IPS-18c (cell line): ENCODE measurements at regions not wholly inside any gene's neighbourhood (a gene's known extent, or its start where the extent isn't known, plus 50 kb on each side); places are given as distances from the start of the nearest gene placed in this dataset.

Experiments used
- H3K4me3 ChIP-seq: 2 replicates; pipeline ENCODE4 v1.7.0; 2013; ENCODE audit warnings: low read depth, mild to moderate bottlenecking, low read length, moderate library complexity; ENCODE audit not compliant: insufficient read depth
- H3K9me3 ChIP-seq: one replicate; pipeline ENCODE4 v1.6.1; 2013; ENCODE audit warnings: mild to moderate bottlenecking, low read length, moderate library complexity; ENCODE audit not compliant: control insufficient read depth, insufficient read depth

DNA sequence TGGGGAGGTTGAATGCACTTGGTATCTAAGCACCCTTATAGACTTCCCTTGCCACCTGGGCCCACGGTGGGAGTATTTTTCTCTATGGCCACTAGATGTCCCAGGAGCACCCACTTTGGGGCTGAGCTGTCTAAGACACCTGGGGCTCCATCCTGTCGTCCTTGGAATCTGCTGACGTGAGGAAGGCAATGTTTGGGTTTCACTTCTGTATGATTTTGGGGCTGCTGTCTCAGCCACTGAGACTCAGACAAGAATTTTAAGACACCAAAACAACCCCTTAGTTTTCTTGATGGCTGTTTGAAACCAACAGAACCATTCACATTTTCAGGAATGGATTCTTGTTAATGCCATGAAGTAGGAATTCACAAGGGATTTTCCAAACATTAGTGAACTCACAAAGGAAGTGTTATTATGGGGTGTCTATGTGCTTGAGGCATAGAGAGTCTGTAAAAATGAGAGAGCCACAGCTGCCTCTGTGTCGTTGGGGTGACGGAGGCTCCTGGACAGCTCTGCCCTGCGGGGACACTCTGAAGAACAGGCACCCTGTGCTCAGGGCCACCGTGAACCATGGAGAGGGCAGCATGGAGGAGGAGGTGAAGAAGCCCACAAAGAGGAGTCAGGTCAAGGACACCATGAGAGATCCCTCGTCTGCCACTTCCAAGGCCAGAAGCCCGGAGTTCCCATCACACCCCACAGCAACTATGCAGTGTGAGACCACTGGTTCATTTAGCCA lies 106.8 kb upstream of the SPATA13 start:
- Histone ChIP-seq H3K4me3 (no peak overlapping the region), H3K9me3 (no peaks in the 10 kb centered on the region)

DNA sequence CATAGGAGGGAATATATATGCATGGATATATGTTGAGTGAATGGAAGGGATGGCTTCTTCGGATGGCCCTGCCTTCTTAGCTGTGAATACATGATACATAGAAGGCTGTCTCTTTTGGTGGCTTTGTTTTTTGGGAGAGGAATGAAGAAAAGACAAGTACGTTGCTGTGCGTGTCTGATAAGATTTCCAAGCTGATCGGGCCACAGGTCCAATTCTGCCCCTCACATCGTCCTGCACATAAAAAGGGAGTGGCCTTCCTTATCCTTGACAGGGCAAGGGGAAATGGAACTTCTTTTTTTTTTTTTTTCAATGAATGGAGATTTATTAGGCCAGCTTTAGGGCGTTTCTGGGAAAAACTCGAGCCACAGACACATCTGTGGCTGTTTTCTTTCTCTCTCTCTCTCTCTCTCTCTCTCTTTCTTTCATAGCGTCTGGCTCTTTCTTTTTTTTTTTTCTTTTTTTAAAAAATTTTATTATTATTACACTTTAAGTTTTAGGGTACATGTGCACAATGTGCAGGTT lies 103.8 kb upstream of the SPATA13 start:
- Histone ChIP-seq H3K4me3 (no peak overlapping the region), H3K9me3 (no peaks in the 10 kb centered on the region)

DNA sequence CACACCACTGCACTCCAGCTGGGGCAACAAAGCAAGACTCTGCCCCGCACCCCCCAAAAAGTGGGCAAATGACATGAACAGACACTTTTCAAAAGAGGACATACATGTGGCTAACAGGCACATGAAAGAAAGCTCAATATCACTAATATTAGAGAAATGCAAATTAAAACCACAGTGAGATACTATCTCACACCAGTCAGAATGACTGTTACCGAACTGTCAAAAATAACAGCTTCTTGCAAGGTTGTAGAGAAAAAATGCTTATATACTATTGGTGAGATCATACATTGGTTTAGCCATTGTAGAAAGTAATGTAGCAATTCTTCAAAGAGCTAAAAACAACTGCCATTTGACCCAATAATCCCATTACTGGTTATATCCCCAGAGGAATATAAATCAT lies 99.5 kb upstream of the SPATA13 start:
- Histone ChIP-seq H3K9me3 (no peaks in the 10 kb centered on the region), H3K4me3 (no peak overlapping the region)

DNA sequence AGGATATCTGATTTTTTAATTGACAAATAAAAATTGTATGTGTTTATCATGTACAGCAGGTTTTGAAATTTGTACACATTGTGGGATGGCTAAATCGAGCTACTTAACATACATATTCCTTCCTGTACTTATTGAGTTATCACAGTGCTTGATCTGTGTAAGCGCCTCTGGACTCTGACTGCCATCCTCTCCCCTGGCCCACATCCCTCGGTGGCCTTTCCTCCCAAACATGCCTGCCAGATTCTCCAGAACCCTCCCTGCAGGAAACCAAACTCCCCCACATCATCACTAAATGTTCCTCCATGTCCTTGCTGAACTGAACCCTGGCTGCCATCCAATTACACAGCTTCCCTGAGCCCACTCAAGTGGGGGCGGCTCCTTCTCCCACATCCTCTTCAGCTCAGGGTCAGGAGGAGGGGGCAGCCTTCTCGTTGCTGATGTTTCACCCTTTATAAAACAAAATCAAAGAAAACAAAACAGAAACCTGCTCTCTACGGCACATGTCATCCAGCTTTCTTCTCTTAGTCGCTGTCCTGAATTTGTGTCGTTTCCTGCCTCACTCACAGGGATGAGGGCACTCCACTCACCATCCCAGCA lies 97.1 kb upstream of the SPATA13 start:
- Histone ChIP-seq H3K4me3 (no peak overlapping the region), H3K9me3 (no peaks in the 10 kb centered on the region)

DNA sequence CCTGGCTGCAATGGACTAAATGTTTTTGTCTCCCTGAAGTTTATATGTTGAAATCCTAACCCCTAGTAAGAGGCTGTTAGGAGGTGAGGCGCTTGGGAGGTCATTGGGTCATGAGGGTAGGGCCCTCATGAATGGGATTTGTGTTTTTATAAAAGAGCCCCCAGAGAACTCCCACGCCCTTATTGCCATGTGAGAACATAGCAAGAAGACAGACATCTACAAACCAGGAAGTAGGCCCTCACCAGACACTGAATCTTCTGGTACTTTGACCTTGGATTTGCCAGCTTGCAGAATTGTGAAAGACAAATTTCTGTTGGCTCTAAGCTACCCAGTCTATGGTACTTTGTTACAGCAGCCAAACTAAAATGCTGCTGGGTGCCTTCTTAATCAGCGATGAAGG lies 96.1 kb upstream of the SPATA13 start:
- Histone ChIP-seq H3K4me3 (no peak overlapping the region), H3K9me3 (no peaks in the 10 kb centered on the region)

DNA sequence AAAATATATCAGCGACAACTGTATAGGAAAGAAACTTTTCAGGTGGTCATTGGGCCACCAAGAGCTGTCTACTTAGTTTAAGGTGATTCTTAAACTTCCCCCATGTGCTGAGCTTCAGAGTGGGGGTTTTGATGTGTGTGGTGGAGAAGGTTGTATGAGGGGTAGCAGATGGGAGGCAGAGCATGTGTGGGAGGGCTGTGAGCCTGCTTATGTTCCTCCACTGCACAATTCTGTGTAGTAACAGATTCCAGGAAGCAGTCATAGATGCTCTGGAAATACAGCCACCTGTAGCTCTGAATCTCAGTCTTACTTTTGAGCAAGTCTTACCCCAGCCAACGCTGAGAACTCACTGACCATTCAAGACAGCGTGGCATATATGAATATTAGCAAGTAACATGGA lies 95.3 kb upstream of the SPATA13 start:
- no peaks in the 10 kb centered on the region for H3K9me3 ChIP-seq
- H3K4me3 ChIP-seq: no peak overlapping the region

DNA sequence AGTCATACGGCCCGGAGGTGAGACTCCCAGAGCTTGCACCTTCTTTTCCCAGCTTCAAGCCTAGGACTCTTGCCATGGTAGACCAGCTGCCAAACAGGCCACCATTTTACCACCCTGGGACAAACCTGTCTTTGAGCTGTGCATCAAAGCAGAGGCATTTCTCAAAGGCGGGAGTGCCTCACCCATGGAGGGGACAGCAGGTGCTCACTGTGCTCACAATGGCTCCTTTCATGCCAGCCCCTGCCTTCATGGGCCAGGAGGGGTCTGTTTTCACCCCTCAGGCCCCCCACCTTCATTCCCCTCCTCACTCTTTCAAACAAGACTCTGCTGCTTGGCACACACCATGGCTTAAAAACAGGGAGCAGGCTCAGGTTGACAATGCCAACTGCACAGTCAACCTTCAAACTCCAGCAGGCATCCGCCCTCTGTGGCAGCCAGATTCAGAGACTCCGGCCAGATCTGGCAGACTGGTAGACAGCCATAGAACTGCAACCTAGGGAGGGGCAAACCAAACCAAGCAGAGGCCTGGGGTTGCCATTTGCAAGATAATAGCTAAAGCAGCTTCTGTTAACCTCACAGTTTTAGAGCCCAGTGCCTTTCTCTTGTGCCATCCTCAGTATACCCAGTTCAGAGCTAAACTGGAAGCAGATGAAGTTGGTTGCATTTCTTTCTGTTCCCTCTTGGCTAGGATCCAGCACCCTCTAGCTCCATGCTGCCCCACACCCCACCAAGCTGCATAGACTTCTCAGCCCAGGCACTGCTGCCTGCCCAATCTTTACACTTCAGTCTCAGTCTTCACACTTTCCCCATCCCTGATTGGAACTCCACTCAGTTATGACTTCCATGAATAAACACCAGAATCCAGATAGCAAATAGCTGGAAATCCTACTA lies 93.9 kb upstream of the SPATA13 start:
- H3K9me3 ChIP-seq: no peaks in the 10 kb centered on the region
- no peak overlapping the region for H3K4me3 ChIP-seq

DNA sequence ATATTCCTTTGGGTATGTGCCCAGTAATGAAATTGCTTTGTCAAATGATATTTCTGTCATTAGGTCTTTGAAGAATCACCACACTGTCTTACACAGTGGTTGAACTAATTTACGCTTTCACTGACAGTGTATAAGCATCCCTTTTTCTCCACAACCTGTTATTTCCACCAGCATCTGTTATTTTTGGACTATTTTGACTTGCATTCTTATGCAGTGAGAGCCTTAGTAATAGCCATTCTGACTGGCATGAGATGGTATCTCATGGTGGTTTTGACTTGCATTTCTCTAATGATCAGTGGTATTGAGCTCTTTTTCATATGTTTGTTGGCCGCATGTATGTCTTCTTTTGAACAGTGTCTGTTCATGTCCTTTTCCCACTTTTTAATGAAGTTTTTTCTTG lies 92.0 kb upstream of the SPATA13 start:
- H3K4me3 ChIP-seq: no peak overlapping the region
- H3K9me3 ChIP-seq: no peaks in the 10 kb centered on the region

DNA sequence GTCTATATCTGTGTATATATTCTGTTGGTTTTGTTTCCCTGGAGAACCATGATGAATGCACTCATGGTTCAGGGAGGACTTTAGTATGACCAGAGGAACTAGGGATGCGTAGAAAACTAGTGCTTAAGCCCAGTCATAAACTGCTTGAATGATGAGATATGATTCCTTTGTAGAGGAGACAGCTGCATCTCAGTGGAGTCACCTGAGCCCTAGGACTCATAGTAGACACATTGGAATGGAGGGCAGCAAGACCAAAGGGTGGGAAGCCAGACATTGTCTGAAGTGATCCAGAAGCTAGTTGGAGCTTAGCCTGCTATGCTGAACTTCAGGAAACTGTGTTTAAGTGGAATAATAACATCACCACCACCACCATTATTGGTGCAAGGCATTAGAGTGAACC lies 89.5 kb upstream of the SPATA13 start:
- Histone ChIP-seq H3K4me3 (no peak overlapping the region), H3K9me3 (no peaks in the 10 kb centered on the region)

DNA sequence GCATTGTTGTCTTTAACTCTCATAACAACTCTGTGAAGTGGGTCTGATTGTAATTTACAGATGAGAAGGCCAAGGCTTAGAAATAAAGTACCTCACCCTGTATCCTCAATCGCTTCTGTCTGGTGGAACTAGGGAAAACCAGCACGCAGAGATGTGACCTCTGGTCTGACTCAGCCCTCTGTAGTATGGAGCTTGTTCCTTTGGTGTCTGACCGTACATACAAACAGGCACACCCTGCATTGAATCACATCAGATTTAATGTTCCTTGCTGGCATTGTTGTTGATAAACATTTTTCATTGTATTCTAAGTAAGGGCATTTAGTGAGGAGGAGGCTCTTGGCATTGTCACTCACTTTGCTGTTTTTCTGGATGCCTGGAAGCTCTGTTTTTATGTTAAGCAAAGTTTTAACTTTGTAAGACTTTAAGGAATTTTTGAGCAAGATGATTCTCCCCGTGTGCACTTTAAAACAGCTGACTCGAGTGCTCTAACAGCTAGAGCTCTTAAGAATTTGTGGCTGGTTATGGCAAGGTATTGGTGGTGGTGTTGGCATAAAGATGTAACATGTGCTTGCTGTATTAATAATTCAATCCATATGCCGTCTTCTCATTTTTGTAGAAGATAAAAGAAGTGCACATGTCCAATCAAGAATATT lies 89.0 kb upstream of the SPATA13 start:
- H3K9me3 ChIP-seq: no peaks in the 10 kb centered on the region
- no peak overlapping the region for H3K4me3 ChIP-seq

DNA sequence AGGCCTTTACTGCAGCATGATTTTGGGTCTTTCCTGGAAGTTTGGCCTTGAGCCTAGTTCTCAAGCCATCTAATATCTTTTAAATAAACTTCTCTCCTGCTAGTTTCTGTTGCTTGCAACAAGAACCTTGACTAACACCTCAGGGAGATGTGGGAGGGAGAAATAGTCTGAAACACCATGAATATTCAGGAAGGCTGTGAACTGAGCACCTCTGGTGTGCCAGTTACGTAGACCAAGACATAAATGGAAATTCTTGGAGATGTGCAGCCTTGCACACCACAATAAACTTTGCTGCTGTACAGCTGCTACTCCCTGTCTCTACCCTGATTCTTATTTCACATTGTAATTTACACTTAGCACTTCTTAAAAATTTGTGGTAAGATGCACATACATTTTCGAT lies 86.9 kb upstream of the SPATA13 start:
- no peaks in the 10 kb centered on the region for H3K9me3 ChIP-seq
- no peak overlapping the region for H3K4me3 ChIP-seq

DNA sequence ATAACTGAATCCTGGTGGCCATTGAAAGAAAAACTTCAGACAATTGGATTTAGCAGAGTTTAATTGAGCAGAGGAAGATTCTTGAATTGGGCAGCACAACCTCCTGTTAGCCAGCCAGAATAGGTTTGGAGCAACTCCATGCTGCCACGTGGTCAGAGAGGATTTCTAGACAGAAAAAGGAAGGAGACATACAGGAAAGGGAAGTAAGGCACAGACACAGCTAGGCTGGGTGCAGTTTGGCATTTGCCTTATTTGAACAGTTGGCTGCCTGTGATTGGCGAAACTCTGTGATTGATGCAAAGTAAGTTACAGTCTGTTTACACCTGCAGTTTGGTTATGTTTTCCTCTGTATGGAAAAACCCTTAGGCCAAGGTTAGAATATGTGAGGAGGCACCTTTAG lies 85.8 kb upstream of the SPATA13 start:
- Histone ChIP-seq H3K9me3 (no peaks in the 10 kb centered on the region), H3K4me3 (no peak overlapping the region)

DNA sequence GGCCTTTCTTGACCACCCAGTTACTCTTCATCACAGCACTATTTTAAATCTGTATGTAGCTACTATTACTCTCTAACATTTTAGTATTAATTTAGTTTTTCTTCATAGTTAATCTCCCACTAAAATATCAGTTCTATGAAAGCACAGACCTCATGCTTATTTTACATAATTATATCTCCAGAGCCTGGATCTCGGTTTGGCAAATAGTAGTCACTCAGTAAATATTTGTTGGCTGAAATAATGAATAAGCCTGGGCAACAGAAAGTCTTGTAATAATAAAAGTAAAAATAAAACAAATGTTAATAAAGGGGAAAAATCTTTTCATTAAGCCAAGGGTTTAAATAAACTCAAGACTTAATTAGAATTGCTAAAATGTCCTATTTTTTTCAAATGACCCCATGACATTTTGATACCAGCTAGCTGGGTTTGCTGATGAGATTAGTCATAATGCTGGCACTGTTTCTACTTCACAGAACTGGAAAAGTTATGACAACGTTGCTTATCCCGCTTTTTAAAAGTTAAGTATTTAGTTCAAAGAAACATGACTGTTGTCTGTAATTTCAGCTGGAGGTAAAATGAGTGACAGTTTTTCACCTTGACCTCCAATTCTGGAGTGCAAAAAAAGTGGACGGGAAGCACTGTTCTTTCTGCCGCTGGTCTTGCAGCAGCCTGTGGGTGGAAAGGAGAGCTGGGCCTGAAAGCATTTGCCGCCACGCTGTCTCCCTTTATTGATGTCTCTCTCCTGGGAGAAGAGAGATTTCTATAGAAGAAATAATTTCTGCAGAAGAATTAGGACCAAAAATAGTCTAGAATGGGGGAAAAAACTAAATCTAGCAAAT lies 85.2 kb upstream of the SPATA13 start:
- no peaks in the 10 kb centered on the region for H3K9me3 ChIP-seq
- no peak overlapping the region for H3K4me3 ChIP-seq

DNA sequence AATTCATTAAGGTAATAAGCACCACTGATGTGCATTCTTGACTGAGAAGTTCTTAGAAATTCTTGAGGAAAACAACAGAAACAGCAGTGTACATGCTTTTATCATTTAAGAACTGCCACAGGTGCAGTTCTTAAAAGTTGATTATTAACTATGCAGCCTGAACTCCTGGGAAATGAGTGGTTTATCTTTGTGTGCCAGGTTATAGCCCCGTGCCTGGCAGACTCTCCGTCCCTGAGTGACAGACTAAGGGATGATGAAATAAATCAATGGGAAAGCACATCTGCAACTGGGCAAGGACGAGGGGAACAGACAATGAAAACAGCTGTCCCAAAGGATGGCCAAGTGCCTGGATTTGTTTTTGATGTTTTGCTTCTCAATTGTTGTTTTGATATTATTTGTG lies 84.4 kb upstream of the SPATA13 start:
- H3K4me3 ChIP-seq: no peak overlapping the region
- H3K9me3 ChIP-seq: no peaks in the 10 kb centered on the region

DNA sequence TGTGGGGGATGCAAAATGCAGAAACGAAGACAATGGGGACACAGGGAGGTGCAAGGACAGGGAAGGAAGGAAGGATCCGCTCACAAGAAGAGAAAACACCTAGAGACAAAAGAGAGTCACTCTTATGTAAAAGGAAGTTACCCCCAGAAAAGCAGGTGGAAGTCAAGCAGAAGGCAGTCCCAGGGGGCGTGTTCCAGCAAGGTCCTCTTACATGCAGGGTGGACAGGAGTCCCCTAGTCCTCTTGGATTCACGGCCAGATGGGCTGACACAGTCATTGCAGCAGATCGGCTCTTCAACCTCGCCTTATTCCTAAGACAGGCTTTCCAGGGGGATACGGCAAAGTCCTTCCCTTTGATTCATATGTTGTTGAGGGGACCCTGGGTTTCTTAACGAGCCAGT lies 83.9 kb upstream of the SPATA13 start:
- Histone ChIP-seq H3K9me3 (no peaks in the 10 kb centered on the region), H3K4me3 (no peak overlapping the region)

DNA sequence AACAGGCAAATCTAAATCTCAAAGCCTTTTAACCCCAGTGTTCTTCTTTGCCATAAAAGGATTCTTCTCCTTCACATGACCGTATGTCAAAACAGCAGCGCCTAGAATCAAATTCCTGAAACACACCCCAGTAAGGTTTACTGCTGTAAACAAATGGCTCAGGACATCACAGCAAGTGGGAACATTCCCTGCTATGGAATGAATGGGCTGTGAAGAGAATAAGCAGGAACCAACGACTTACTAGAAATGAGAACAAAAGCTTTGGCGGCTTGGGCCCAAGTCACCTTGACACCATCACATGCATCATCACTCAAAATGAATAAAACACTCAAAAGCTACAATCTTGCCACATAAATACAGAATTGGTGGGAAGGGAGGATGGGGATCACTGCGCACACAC lies 80.4 kb upstream of the SPATA13 start:
- Histone ChIP-seq H3K4me3 (no peak overlapping the region), H3K9me3 (no peaks in the 10 kb centered on the region)

DNA sequence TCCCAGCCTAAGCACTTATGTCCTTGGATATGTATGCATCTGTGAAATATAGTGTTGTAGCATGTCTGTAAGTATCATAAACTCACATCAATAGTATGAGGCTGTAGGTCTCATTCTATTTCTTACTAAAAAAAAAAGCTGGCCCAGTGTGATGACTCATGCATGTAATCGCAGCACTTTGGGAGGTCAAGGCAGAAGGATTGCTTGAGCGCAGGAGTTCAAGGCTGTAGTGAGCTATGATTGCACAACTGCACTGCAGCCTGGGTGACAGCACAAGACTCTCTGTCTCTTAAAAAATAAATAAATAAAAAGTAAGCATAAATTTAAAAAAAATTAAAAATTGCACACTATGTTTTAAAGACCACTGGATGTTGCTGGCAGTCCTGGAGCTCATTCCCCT lies 79.1 kb upstream of the SPATA13 start:
- Histone ChIP-seq H3K9me3 (no peaks in the 10 kb centered on the region), H3K4me3 (no peak overlapping the region)
